Activated CD4-positive, alpha-beta T cell treated with anti-CD3 and anti-CD28 coated beads for 48 hours (primary cell): ENCODE measurements at regions not wholly inside any gene's neighbourhood (a gene's known extent, or its start where the extent isn't known, plus 50 kb on each side); places are given as distances from the start of the nearest gene placed in this dataset.

Experiments used
- DNase-seq: peaks from one replicate; pipeline ENCODE4 v3.0.0-alpha.2; 2020

GRCh38 chrX:43019021-43019420 lies 241.1 kb upstream of the PPP1R2C start:
- DNase-seq, result no peak

- no peak for DNase-seq
Measured at GRCh38 chrX:43025806-43026315, 247.9 kb upstream of the PPP1R2C start.

GRCh38 chrX:43064096-43064495 lies 286.1 kb upstream of the PPP1R2C start:
- DNase-seq, result no peak

GRCh38 chrX:43065978-43066377 lies 288.0 kb upstream of the PPP1R2C start:
- DNase-seq, result no peak

GRCh38 chrX:43068639-43069038 lies 290.7 kb upstream of the PPP1R2C start:
- no peak for DNase-seq

- DNase-seq, result no peak
Measured at GRCh38 chrX:43083016-43083415, 305.1 kb upstream of the PPP1R2C start.

DNA sequence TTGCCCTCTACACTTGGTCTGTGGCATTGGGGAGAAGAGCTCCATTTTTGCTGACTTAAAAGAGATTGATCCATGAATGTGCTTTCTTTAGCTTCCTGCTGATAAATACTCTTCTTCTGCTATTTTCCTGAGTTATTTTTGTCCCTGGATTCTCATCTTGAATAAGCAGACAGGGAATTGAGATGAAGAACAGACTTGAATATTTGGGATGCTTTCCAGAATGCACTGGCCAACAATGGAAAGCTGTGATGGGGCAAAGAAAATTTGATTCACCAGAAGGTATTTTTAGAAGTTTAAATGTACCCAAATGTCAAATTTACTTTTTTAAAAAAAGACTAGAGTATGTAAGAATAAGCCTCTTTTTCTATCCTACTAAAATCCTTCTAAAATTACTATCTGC lies 309.9 kb upstream of the PPP1R2C start:
- DNase-seq, result no peak

- DNase-seq, result no peak
Measured at GRCh38 chrX:43096830-43097229, 318.9 kb upstream of the PPP1R2C start.

DNA sequence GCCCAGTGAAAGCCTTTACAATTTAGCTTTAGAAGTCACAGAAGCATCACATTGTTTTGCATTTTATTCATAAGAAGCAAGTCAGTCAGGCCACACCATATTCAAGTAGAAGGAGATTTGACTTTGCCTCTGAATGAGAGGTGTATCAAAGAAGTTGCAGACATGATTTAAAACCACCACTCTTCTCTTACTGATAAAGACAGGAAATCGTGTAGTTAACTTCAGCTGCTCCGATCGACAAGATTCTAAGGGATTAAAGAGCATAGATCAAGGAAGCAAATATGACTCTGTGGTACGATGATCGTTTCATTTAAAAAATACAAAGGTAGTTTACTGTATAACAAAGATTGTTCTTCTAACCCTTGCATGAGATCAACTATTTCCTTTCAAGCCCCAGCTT lies 328.0 kb upstream of the PPP1R2C start:
- no peak for DNase-seq

GRCh38 chrX:43108828-43109227 lies 330.9 kb upstream of the PPP1R2C start:
- no peak for DNase-seq

GRCh38 chrX:43121637-43122036 lies 343.7 kb upstream of the PPP1R2C start:
- DNase-seq, result no peak

GRCh38 chrX:43139645-43140044 lies 361.7 kb upstream of the PPP1R2C start:
- no peak for DNase-seq

DNA sequence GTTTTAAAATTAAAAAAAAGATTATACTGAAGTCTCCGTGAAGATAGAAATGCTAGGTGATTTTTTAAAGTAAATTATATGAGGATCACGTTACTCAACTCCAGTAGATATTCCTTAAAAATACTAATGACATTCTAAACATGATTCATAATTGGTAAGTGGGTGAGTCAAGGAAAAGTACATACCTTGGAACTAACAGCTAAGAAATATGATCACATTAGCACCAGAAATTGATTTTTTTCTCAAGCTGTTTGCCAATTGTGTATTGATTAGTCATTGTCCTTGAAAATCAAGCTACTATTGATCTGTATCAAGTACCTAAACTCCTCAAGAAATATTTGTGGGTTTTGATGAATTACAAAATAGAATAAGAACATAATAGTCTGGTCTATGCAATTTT lies 362.6 kb upstream of the PPP1R2C start:
- no peak for DNase-seq

DNA sequence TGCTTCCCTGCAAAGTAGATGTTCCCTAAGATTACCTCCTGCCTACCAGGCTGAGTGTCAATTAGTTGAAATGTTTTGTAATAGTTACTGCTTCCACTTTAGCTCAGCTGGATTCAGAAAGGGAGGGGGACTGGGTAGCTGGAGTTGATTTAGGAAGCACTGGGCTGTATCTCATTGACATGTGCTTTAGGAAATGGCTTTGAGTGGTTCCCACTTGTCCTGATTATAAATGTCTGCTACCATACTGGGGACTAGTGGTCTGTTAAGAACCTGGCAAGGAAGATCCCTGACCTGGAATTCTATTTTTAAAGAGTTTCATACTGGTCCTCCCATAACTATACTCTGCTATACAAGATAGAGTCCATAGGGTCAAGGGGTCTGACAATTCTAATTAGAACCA lies 363.9 kb upstream of the PPP1R2C start:
- DNase-seq, result no peak

DNA sequence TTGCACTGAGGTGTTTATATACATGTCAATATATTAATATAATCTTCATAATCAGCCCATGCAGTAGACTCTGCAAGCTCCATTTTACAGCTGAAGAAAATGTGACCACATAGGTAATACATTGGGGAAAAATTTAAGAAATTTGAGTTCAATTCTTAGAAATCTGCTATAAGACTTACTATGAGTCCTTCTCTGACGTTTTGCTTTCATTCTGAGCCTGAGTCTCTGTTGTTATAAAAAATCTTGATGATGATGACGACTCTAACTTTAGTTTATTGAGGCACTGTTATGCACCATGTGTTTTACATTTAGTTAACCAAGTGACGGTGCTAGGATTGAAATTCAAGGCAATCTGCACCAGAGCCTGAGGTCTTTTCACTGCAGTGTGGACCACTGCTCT lies 370.3 kb upstream of the PPP1R2C start:
- no peak for DNase-seq

- peak; percentile 26 for DNase-seq
Measured at GRCh38 chrX:43165343-43165920, 387.5 kb upstream of the PPP1R2C start.

GRCh38 chrX:43166874-43167273 lies 388.9 kb upstream of the PPP1R2C start:
- DNase-seq, result no peak

DNA sequence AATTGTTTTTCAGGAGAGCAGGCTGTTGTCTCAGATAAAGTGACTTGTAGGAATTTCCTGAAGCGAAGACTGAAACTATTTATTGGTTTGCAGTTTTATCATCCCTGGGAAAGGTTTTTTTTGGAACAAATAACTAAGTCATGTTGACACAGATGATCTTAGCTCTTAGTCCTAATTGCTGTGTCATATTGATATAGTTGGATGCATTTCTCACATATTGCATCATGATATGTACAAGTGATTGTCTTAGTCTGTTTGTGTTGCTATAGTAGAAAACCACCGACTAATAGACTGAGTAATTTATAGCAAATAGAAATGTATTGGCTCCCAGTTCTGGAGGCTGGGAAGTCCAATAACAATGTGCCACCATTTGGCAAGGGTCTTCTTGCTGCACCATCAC lies 397.5 kb upstream of the PPP1R2C start:
- no peak for DNase-seq

DNA sequence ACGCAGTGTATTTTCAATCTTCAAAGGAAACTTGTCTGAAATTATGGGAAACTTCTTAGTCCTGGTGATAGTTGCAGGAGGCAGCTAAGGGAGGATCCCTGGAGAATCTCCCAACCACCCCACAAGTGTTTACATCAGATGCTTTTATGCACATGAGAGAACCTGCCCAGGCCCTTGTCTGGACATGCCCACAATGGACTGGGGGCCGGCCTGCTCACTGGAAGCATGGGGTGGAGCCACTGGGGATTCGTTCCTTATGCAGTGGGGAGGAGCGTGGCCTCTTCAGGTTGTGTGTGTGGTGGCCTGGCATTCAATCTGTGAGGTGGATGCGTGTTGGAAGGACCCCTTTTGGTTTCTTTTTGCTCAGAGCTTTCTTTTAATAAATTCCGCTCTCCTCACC lies 398.7 kb upstream of the PPP1R2C start:
- no peak for DNase-seq

GRCh38 chrX:43188296-43188695 lies 410.3 kb upstream of the PPP1R2C start:
- no peak for DNase-seq

DNA sequence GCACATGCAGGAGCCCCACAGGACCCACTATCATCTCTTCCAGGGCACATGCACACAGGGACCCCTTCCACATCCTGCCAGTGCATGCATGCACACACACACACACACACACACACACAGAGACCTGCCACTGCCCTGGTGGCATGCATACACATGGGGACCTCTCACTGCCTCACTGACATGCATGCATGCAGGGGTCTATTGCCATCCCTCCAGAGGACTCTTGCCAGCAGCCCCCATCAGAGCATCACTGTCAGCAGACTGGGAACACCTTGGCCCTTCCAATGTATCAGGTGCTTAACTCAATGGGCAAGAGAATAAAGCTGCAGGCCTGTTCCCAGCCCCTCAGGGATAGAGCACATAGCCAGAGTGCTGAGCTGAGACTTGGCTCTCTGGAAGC lies 433.6 kb upstream of the PPP1R2C start:
- no peak for DNase-seq

GRCh38 chrX:43218198-43218597 lies 437.9 kb upstream of the MAOA start:
- DNase-seq, result no peak

GRCh38 chrX:43224496-43224895 lies 431.6 kb upstream of the MAOA start:
- no peak for DNase-seq

GRCh38 chrX:43225626-43226328 lies 430.3 kb upstream of the MAOA start:
- no peak for DNase-seq

- DNase-seq, result no peak
Measured at GRCh38 chrX:43238461-43238945, 417.6 kb upstream of the MAOA start.
